ENCODE measurements at regions not wholly inside any gene's neighbourhood (a gene's known extent, or its start where the extent isn't known, plus 50 kb on each side); places are given as distances from the start of the nearest gene placed in this dataset.

GRCh38 chr17:73798111-73798748, 154.0 kb upstream of the SDK2 start:
- H2AK5ac ChIP-seq (ENCODE audit: low read depth, low read length), result no peak overlapping the region
- H3K23ac ChIP-seq (ENCODE audit: insufficient read length), result no peak overlapping the region
- FAIRE-seq, result no peak
- CTCF ChIA-PET (ENCODE audit: partially characterized antibody), result interaction anchor here (0.6 to 2.9 kb wide), 8 partner anchors 11 to 466 kb away, joined by 3 to 11 read pairs (median 4); no protein-coding TSS in a partner anchor
- H2BK12ac ChIP-seq (ENCODE audit: low read depth, low read length), result no peak overlapping the region
- no peak overlapping the region for H3K18ac ChIP-seq (ENCODE audit: extremely low read depth, low read length)
- H4K91ac ChIP-seq (replicated peaks; ENCODE audit: insufficient read length, low read length), result no peak overlapping the region
- H2BK120ac ChIP-seq (replicated peaks; ENCODE audit: low read depth, low read length), result no peak overlapping the region
- no peak overlapping the region for H2BK20ac ChIP-seq (ENCODE audit: low read length)
- H4K5ac ChIP-seq (ENCODE audit: insufficient read length, low read depth, low read length), result no peak overlapping the region
- no peak overlapping the region for H3K14ac ChIP-seq (ENCODE audit: insufficient read length)
- 92% methylated on average over 6 of the region's 7 CpGs; no CpG with 5 or more reads in 1 of the 2 experiments for WGBS, 2 experiments (ENCODE audit: extremely low coverage in 1 of 2, insufficient coverage in 1 of 2, insufficient read length in 1 of 2, insufficient replicate concordance in 2 of 2, low coverage in 1 of 2, low lambda C conversion rate in 2 of 2, missing lambda C conversion rate in 1 of 2)
- no peaks in the 10 kb centered on the region; a peak in 1 of 7 replicates for H3K27me3 ChIP-seq (replicated peaks in 1 of 4; ENCODE audit: control insufficient read depth in 3 of 4, extremely low read depth in 1 of 4, insufficient read depth in 3 of 4, low read length in 3 of 4)
- no peak overlapping the region; the same call in 1 of the 2 replicates for H4K8ac ChIP-seq (ENCODE audit: extremely low read depth, insufficient read depth, low read length)
- no peak overlapping the region for H3K56ac ChIP-seq (replicated peaks; ENCODE audit: insufficient read length, low read depth, low read length)
- no peak overlapping the region for H2BK5ac ChIP-seq (ENCODE audit: low read depth, low read length)
- H2AFZ ChIP-seq (ENCODE audit: low read length), result no peak overlapping the region
- H3K27ac ChIP-seq (ENCODE audit: low read depth, low read length), result no peak overlapping the region
- no peaks in the 10 kb centered on the region for H3K36me3 ChIP-seq (ENCODE audit: control insufficient read depth in 2 of 4, insufficient read depth in 4 of 4, low read length in 3 of 4)
- no peak overlapping the region for H3K4ac ChIP-seq (replicated peaks; ENCODE audit: insufficient read length, low read depth, low read length)
- no peak overlapping the region for H2BK15ac ChIP-seq (ENCODE audit: low read length)
- no peaks in the 10 kb centered on the region for H3K79me2 ChIP-seq (ENCODE audit: control insufficient read depth in 1 of 2, insufficient read depth in 2 of 2, low read length in 2 of 2)
- POLR2A ChIA-PET (ENCODE audit: partially characterized antibody), result interaction anchor here (1.1 kb wide), 1 partner anchor 23 kb away, joined by 4 read pairs; no protein-coding TSS in a partner anchor
- no peak overlapping the region for H3K9ac ChIP-seq (replicated peaks in 1 of 4; ENCODE audit: extremely low read depth in 1 of 4, low read depth in 3 of 4, low read length in 3 of 4)
- H3K9me3 ChIP-seq (ENCODE audit: insufficient read depth in 2 of 2, low read depth in 1 of 2, low read length in 1 of 2), result no peaks in the 10 kb centered on the region
- no peak for DNase-seq (ENCODE audit: low read depth in 1 of 2, low spot score in 2 of 2)
- no peaks in the 10 kb centered on the region for H3K23me2 ChIP-seq (ENCODE audit: low read depth, low read length)
- no peaks in the 10 kb centered on the region for H3K79me1 ChIP-seq (ENCODE audit: low read depth, low read length)
- no peak overlapping the region for H3K4me3 ChIP-seq (ENCODE audit: extremely low read depth in 1 of 4, insufficient read depth in 2 of 4, low read depth in 3 of 4, low read length in 4 of 4)
- no peaks in the 10 kb centered on the region; a peak in 1 of 7 replicates for H3K4me1 ChIP-seq (replicated peaks in 1 of 4; ENCODE audit: control insufficient read depth in 3 of 4, insufficient read depth in 4 of 4, low read length in 3 of 4)
- no peak overlapping the region for H3K4me2 ChIP-seq (ENCODE audit: insufficient read depth in 1 of 2, low read depth in 2 of 2, low read length in 2 of 2)
- no peaks in the 10 kb centered on the region for H4K20me1 ChIP-seq (replicated peaks in 1 of 2; ENCODE audit: control insufficient read depth in 1 of 2, insufficient read depth in 2 of 2, low read length in 2 of 2)
- TF ChIP-seq RXRA (IDR thresholded peaks at IDR 0.05; ENCODE audit: insufficient read depth, low read depth, low read length) (no peak), YY1 (IDR thresholded peaks at IDR 0.05; ENCODE audit: low read depth, low read length) (no peak), RNF2 (IDR thresholded peaks at IDR 0.05; ENCODE audit: borderline replicate concordance, low read depth, low read length, missing control alignments, poor library complexity, severe bottlenecking) (no peak), EZH2 (IDR thresholded peaks at IDR 0.05; ENCODE audit: low read depth, low read length, severe bottlenecking) (no peak), EP300 (IDR thresholded peaks at IDR 0.05; ENCODE audit: borderline replicate concordance in 1 of 2, low read depth in 2 of 2, low read length in 2 of 2) (no peak), KDM4A (IDR thresholded peaks at IDR 0.05; ENCODE audit: low read depth, low read length, severe bottlenecking) (no peak), HDAC2 (IDR thresholded peaks at IDR 0.05; ENCODE audit: borderline replicate concordance in 1 of 2, low read depth in 2 of 2, low read length in 2 of 2) (no peak), ZNF274 (IDR thresholded peaks at IDR 0.05; ENCODE audit: borderline replicate concordance, extremely low read depth, low read length) (no peak), CTBP2 (IDR thresholded peaks at IDR 0.05; ENCODE audit: borderline replicate concordance, insufficient read depth, insufficient read length, low read length) (no peak)
- TF ChIP-seq, protein P1, sequence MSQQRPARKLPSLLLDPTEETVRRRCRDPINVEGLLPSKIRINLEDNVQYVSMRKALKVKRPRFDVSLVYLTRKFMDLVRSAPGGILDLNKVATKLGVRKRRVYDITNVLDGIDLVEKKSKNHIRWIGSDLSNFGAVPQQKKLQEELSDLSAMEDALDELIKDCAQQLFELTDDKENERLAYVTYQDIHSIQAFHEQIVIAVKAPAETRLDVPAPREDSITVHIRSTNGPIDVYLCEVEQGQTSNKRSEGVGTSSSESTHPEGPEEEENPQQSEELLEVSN (IDR thresholded peaks at IDR 0.05), result no peak
